ENCODE measurements at regions not wholly inside any gene's neighbourhood (a gene's known extent, or its start where the extent isn't known, plus 50 kb on each side); places are given as distances from the start of the nearest gene placed in this dataset.
"Not testable (repeated sequence)": the region's sequence is repeated elsewhere in the genome, so short reads cannot be mapped to it uniquely, and the experiment has no call there.

DNA sequence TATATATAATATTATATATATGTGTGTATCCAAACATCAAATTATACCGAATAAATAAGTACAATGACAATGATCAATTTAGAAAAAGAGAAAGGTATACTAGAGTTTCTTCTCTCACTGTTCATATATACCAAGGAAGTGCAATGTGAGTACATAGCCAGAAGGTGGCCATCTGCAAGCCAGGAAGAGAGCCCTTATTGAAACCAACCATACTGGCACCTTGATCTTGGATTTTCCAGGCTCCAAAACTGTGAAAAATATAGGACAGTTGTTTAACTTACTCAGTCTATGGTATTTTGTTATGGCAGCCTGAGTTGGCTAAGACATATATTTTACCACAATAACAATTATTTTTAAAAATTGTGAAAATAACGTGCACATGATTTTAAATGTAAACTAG is 1490.2 kb upstream of the SLC39A10 start:
- no peak for DNase-seq

DNA sequence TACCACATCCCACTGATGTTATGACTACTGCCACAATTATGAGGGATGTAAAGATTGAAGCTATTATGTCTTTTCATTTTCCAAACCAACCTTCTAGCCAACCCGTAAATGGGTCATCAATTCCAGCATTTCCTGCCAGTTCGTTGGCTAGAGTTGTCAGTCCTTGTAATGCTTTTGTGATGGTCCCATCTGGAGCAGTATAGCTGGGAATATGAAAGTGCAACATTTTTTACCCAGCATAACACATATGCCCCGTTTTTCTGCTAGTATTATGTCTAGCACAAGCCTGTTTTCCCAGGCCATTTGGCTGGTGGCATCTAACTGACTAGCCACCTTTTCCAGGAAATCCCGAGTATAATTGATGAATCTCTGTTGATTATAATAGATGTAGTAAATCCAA is 1501.6 kb upstream of the SLC39A10 start:
- no peak for DNase-seq

DNA sequence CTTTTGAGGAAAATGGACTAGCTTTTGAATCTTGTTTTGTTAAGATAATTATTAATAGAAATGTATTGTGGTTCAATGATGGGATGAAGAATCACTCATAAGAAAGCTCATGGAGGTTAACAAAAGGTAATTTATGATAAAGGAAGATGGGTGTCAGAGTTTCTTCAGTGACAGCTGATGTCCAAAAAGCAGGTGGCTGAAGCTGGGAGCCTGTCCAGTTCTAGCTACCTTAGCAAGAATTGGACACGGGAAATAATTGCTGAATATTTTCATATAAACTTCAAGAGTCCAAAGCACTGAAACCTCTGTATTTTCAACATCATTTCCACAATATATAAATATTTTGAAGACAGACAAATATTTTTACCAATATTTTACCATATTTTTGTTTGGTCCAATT is 1505.8 kb upstream of the SLC39A10 start:
- no peak for DNase-seq

DNA sequence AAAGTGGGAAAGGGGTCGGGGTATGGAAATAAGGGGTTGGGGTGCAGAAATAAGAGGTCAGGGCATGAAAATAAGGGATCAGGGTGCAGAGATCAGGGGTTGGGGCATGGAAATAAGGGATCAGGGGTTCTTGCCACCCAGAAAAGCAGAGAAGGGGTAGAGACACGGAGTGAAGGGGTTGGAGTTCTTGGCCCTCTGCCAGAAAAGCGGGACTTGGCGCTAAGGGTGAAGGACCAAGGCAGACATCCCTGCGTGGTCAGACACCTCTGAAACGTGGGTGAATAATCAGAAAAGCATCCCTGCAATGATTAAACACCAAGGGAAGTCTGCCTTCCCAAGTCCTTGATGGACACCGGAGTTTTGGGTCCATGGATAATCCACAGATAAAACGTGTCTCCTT is 1521.6 kb upstream of the SLC39A10 start:
- no peak for DNase-seq

DNA sequence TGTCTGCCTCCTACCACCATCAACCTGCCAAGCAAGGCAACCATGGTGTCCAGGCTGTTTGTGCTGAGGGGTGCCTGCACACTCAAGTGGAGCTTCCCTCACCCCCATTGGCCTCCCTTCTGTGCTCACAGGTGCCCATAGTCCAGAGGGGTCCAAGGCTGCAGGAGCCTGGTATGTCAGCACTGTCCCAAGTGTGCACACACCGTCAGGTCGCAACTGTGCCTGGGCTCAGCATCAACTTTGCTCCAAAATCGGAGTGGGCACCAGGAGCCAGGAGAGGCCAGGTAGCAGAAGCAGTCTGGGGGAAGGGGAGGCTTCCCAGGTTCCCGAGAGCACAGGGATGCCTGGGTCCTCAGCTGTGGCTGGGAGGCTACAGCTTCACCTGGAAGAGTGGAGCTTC is 1528.2 kb upstream of the SLC39A10 start:
- DNase-seq = no peak

DNA sequence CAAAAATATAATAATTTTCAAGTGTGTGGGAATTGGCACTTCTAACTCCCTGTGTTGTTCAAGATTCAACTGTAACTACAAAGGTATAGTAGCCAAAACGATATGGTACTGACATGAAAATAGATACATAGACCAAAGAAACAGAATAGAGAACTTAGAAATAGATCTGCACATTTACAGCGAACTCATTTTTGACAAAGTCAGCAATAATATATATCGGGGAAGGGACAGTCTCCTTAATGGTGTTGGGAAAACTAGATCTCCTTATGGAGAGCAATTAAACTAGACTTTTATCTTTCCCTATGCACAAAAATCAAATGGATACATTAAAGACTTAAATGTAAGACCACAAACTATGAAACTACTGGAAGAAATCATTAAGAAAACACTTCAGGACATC is 1530.6 kb upstream of the SLC39A10 start:
- no peak for DNase-seq

DNA sequence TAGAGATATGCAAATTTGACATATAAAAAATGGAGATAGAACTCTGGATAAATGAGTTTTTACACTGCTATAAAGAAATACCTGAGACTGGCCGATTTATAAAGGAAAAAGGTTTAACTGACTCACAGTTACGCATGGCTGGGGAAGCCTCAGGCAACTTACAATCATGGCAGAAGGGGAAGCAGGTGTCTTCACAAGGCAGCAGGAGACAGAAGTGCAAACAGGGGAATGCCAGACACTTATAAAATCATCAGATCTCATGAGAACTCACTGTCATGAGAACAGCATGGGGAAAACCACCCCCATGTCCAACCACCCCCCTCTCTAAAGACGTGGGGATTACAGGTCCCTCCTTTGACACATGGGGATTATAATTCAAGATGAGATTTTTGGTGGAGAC is 1540.2 kb upstream of the SLC39A10 start:
- no peak for DNase-seq

DNA sequence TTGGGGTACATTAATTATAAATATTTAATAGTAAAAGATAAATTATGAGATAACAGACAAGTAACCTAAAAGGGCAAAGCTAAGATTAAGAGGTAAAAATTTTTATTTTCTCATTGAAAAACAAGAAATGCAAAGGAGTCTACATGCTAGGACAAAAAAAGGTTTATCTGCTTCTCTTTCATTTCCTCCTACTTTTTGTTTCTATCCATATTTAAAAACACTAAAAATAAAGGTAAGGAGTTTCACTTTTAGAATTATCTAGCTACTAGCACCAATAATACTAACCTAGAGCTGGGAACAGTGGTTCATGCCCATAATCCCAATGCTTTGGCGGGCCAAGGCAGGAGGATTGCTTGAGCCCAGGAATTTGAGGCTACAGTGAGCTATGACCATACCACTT is 1551.7 kb upstream of the SLC39A10 start:
- no peak for DNase-seq

DNA sequence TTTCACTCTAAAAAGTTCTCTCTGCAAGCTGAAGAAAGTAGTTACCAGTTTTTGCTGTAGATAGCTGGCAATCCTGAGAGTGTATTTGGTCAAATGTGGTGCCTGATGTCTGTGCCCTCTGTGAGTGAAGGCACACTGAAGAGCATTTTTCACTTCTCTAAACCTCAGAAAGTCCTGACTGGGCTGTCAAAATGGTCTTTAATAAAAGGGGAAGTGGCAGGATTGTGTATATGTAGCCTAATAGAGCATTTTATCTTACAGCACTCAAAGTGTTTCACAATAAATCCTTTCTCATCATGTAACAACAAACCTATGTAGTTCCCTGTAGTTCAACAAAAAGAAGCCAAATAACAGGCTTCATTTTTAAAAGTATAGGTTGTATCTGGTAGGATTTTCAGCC is 1552.3 kb upstream of the SLC39A10 start:
- DNase-seq = no peak

DNA sequence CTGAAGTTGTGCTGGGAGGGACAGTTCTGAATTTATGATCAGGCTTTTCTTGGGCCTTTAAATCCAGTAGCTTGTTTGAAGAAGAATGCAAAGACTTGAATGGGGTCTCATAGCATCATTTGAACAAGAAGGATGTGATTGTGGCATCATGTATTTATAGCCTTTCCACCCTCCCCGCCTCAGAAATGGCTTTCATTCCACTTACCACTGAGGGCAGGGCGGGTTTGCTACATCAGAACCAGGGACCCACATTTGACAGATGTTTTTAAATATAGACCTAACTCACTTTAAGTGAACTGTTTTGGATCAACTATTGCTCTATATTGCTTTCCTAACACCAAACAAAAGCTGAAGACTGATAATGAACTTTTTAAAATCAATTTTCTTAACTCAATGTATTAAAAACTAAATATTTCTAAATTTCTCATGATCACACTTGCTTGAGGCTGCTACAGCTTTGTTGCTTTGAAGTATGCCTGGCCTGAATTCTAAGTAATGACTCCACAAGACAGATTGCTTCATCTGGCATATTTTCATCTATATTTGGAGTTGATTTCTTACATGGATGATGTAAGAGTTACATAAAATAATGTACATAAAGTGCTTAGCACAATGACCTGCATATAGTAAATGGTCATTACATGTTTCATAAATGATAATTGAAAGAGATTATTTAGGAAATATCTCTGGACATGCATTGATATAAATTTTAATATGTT is 1552.9 kb upstream of the SLC39A10 start:
- DNase-seq = no peak

DNA sequence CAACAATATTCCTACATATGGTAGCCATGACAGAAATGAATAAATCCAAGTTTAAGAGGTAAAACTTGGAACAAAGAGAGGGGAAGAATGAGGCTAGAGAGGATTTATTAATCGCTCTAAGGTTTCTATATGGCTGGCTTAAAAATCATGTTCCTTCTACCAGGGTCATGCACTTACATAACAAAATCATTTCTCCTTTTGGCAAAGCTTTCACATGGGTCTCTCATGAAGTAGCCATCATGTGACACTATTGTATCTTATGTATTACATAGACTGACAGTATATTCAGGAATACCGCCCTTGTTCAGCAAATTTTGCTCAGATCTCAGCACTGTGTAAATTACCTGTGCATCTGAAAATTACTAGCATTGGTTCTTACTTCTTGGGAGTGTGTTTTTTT is 1554.5 kb upstream of the SLC39A10 start:
- no peak for DNase-seq

DNA sequence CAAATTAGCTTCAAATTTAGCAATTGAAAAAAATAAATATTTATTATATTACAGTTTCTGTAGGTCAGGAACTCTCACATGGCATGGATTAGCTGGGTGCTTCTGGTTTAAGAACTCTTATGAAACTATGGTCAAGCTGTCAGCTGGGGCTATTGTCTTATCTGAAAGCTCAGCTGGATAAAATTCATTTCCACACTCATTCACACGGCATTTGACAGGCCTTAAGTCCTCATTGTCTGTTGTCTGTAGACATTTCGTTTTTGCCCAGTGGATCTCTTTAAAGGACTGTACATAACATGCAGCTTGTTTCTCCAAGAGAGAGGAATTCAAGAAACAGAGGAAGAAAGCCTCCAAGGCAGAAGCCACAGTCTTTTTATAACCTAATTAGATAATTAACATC is 1556.8 kb upstream of the SLC39A10 start:
- no peak for DNase-seq

DNA sequence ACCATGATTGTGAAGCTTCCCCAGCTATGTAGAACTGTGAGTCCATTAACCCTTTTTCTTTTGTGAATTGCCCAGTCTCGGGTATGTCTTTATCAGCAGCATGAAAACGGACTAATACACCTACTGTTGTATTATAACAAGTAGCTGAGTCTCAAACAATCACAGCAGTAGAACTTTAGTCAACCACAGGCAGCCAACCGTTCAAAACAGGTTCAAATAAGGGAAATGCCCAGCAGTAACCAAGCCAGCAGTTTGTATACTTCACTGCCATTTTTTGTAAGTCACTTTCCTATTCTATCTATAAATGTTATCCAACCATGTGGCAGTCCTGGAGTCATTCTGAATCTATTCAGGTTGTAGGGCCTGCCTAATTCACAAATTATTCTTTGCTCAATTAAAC is 1560.6 kb upstream of the SLC39A10 start:
- no peak for DNase-seq

DNA sequence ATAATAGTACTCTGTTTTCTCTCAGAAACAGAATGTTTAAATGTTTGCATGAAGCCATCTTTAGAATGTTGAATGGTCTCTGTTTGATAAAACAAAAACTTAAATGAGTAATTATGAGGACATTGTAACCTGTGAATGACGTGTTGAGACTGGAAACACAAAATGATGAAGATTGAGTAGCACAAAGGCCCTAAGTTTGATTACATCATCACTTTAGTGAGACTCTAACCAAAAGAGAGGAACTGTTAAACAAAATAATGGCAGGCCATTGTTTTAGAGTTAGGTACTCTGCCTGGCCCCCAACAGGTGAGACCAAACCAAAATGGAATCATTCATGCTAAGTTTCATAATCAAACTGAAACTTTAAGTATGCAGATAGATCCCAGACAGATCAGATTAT is 1561.7 kb upstream of the SLC39A10 start:
- DNase-seq = no peak

DNA sequence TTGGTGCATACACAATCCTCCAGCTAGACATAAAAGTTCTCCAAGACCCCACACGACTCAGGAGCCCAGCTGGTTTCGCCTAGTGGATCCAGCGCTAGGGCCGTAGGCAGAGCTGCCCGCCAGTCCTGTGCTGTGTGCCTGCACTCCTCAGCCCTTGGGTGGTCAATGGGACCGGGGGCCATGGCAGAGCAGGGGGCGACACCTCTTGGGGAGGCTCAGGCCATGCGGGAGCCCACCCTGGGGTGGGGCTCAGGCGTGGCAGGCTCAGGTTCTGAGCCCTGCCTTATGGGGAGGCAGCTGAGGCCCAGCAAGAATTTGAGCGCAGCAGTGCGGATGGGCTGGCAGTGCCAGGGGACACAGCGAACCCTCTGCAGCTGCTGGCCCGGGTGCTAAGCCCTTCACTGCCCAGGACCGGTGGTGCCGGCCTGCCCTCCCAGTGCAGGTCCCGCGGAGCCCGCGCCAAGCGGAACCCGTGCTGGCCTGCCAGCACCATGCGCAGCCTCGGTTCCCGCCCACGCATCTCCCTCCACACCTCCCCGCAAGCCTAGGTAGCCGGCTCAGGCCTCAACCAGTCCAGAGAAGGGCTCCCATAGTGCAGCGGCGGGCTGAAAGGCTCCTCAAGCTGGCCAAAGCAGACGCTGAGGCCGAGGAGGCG is 1566.6 kb upstream of the SLC39A10 start:
- DNase-seq = no peak

DNA sequence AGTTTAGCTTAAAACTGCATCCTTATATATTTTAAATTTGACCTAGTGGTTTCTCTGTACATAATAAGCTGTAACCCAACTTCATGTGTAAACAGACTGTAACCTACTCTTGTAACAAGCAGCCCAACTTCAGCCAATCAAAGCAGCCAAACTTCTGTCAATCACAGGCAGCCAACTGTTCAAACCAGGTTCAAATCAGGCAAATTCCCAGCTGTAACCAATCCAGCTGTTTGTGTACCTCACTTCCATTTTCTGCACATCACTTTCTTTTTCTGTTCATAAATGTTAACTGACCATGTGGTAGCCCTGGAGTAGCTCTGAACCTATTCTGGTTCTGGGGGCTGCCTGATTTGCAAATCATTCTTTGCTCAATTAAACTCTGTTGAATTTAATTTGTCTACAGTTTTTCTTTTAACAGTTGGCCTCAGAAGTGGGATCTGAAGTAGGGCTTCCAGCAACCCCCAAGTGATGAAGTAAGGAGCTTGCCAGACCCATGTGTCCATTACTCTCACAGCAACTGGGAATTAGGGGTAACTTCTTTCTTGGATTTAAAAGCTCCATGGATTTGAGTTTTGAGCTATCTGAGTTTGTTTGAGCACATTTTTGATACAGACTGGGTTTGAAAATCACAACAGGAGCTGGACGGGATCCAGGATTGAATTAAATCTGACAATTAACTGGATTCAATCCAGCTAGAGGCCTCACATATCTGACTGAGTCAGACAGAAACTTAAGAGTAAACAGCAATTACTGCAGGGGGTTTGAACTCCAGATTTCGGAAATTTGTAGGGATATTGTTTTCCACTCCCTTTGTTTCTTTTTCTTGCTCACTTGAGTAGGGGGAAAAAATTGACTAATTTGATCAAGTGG is 1569.7 kb upstream of the SLC39A10 start:
- DNase-seq = no peak

DNA sequence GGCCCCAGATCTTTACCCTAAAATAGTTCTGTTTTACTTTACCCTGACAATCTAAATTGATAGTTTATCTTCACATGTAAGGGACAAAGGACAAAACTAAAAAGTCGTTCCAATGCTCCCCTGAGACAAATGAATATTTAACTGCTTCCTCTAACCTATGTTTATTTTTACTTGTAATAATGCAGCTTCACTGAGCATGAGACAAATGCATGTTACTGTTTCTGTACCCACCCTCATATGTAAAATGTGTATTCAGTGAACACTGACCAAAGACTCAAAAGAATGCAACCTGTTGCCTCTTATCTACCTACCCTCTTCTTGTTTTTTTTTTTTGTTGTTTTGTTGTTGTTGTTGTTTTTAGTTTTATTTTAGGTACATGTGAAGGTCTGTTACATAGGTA is 1570.9 kb upstream of the SLC39A10 start:
- DNase-seq = no peak

DNA sequence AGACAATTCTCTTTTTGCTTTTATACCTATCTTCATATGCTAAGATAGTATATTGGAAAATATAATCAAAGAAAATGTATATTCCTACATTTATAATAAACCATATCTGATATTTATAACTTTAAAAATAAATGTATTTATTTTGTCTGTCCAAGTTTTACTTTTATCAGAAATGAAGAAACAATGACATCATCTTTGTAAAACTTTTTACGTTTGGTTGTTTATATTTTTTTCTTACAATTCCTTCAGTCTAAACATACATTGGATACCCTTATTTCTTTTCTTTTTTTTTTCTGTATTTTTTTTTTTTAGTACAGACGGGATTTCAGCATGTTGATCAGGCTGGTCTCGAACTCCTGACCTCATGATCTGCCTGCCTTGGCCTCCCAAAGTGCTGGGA is 1577.0 kb upstream of the SLC39A10 start:
- no peak for DNase-seq

DNA sequence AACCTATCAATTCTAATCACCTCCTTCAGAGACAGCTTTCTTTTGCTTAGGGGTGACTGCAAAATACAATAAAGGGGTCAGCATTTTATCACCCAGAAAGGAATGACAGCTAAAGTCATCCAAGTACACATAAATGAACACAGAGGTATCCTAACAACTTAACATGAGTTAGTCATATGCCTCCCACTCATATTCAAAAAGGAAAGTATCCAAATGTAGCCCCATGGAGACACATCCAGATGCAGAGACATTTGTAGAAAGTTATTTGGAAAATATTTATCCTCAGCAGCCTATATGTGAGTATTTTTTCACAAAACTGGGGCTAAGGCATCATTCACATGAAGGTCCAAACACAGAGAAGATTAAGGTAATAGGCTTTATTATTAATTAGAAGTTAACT is 1579.7 kb upstream of the SLC39A10 start:
- DNase-seq = no peak

DNA sequence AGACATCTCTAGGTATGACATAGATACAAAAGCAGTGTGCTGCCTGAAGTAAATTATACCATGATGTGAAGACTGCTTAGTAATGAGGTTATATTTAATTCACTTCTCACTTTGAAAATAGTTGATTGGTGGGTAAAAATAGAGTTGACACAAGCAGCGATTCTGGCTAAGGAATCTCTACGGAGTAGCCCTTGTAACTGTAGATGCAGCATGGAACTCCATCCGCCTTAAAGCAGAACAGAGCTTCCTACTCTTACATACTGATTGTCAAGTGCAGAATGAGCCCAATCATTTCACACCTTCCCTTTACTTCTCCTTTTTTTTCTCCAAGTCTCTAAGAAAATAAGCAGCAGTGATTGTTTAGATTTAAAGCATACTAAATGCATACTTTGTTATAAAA is 1594.6 kb upstream of the SLC39A10 start:
- no peak for DNase-seq

DNA sequence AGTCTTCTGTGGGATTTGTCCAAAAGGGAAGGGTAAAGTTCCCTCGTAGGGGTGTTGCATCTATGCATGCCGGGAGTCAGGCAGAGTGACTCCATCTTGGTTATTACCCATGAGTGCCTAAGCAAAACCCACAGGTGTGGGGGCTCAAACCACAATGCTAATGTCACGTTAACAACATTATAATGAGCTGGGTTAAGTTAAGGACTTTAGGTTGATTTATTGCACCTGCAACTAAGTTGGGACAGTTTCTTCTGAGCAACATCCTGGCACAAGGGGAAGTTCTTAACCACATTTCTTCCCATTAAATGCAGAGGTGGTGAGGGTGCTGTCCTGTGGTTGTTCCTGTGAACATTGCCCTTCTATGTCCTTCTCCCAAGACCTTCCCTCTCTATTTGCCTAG is 1596.8 kb upstream of the SLC39A10 start:
- DNase-seq = no peak

DNA sequence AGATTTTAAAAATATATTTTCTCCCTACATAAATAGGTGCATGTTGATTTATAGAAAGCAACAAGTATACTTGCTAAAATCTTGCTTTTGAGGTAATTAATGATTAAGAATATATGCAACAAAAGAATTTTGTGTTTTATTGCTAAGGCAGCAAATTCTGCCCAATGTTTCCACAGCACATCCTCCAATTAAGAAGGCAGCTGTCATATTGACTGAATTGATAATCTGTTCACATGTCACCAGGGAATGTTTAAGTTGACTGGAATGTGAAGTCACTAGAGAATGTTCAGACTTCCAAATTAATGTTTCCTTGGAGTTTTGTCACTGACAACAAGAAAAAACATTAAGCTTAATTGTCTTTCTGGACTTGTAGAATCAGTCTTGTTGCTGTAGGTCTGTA is 1602.7 kb upstream of the SLC39A10 start:
- no peak for DNase-seq

DNA sequence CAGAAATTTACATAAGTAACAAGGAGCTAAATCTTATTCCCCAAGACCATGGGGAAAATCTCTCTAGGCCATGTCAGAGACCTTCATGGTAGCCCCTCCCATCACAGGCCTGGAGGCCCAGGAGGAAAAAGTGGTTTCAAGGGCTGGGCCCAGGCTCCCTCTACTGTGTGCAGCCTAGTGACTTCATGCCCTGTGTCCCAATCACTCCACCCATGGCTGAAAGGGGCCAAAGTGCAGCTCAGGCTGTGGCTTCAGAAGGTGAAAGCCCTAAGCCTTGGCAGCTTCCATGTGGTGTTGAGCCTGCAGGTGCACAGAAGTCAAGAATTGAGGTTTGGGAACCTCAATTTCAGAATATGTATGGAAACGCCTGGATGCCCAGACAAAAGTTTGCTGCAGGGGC is 1612.7 kb upstream of the SLC39A10 start:
- no peak for DNase-seq

DNA sequence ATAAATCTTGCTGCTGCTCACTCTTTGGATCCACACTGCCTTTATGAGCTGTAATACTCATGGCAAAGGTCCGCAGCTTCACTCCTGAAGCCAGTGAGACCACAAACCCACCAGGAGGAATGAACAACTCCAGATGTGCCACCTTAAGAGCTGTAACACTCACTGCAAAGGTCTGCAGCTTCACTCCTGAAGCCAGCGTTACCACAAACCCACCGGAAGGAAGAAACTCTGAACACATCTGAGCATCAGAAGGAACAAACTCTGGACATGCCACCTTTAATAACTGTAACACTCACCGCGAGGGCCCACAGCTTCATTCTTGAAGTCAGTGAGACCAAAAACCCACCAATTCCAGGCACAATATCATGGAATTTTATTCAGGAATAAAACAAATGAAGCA is 1635.9 kb upstream of the SLC39A10 start:
- not testable (repeated sequence) for DNase-seq
